Vagina (tissue), 2 donors: ENCODE measurements at regions not wholly inside any gene's neighbourhood (a gene's known extent, or its start where the extent isn't known, plus 50 kb on each side); places are given as distances from the start of the nearest gene placed in this dataset.

Experiments
- POLR2A ChIP-seq, 2 donors: fragments of 450-650 bp; IDR thresholded peaks; one replicate each; pipeline ENCODE4 v1.6.1; 2017; ENCODE audit warnings: antibody characterized with exemption in 2 of 2, mild to moderate bottlenecking in 2 of 2, moderate library complexity in 2 of 2
- POLR2AphosphoS5 ChIP-seq, 2 donors: sonication (generic); formaldehyde crosslinking; IDR thresholded peaks; one replicate each; pipeline ENCODE4 v1.9.0; 2017; ENCODE audit warnings: antibody characterized with exemption in 2 of 2, mild to moderate bottlenecking in 2 of 2, low read depth in 1 of 2; ENCODE audit not compliant: insufficient read depth in 1 of 2
- TF ChIP-seq, protein P1 (sequence below), 3 experiments: fragments of 450-650 bp in 2 of 3; fragments of 200-600 bp in 1 of 3; sonication (generic) in 1 of 3; IDR thresholded peaks; one replicate each; pipeline ENCODE4 v1.5.1; 2017 to 2019; ENCODE audit warnings: antibody characterized with exemption in 3 of 3, mild to moderate bottlenecking in 2 of 3, moderate library complexity in 2 of 3

DNA sequence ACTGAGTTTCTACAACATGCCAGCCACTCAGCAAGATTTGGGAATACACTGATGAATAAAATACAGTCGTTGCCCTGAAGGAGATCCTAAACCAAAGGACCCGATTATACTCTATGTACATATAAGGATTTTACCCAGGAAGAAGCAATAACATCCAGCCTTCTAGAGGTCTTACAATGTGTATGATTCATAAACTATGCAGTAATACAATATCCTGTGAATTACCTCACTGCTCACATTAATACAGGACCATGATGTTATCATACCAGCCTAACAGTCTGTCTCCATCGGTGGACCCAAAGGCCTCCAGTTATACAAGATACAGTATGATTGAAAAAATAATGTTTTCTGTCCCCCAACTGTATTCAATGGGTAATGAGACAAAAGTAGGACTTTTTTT, 310.5 kb upstream of the TRPM3 start:
- TF ChIP-seq POLR2AphosphoS5 (IDR thresholded peaks at IDR 0.05; ENCODE audit: insufficient read depth in 1 of 2, low read depth in 1 of 2) = no peak
- TF ChIP-seq, protein P1, sequence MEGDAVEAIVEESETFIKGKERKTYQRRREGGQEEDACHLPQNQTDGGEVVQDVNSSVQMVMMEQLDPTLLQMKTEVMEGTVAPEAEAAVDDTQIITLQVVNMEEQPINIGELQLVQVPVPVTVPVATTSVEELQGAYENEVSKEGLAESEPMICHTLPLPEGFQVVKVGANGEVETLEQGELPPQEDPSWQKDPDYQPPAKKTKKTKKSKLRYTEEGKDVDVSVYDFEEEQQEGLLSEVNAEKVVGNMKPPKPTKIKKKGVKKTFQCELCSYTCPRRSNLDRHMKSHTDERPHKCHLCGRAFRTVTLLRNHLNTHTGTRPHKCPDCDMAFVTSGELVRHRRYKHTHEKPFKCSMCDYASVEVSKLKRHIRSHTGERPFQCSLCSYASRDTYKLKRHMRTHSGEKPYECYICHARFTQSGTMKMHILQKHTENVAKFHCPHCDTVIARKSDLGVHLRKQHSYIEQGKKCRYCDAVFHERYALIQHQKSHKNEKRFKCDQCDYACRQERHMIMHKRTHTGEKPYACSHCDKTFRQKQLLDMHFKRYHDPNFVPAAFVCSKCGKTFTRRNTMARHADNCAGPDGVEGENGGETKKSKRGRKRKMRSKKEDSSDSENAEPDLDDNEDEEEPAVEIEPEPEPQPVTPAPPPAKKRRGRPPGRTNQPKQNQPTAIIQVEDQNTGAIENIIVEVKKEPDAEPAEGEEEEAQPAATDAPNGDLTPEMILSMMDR (IDR thresholded peaks at IDR 0.05) = no peak
- no peak for TF ChIP-seq POLR2A (IDR thresholded peaks at IDR 0.05)
